AG09309 (cell line): ENCODE measurements at regions not wholly inside any gene's neighbourhood (a gene's known extent, or its start where the extent isn't known, plus 50 kb on each side); places are given as distances from the start of the nearest gene placed in this dataset.

Experiments
- DNase-seq: peaks from one replicate; pipeline ENCODE4 v3.0.0-alpha.2; 2010; ENCODE audit warnings: low read depth
- H3K4me3 ChIP-seq: 2 replicates; pipeline ENCODE4 v1.5.1; 2011; ENCODE audit warnings: mild to moderate bottlenecking, low read depth, low read length, moderate library complexity; ENCODE audit not compliant: control insufficient read depth
- CTCF ChIP-seq: IDR thresholded peaks from 2 replicates; pipeline ENCODE4 v1.5.1; 2011; ENCODE audit warnings: mild to moderate bottlenecking, low read depth, low read length, inconsistent platforms; ENCODE audit not compliant: insufficient read depth, control insufficient read depth; ENCODE audit errors: missing control alignments

GRCh38 chr5:147968855-147969254 is 62.5 kb upstream of the C5orf46 start:
- no peak for DNase-seq
- H3K4me3 ChIP-seq = no peak overlapping the region
- no peak for TF ChIP-seq CTCF

GRCh38 chr5:147966829-147967228 is 60.5 kb upstream of the C5orf46 start:
- TF ChIP-seq CTCF = no peak
- DNase-seq = no peak
- H3K4me3 ChIP-seq = no peak overlapping the region

DNA sequence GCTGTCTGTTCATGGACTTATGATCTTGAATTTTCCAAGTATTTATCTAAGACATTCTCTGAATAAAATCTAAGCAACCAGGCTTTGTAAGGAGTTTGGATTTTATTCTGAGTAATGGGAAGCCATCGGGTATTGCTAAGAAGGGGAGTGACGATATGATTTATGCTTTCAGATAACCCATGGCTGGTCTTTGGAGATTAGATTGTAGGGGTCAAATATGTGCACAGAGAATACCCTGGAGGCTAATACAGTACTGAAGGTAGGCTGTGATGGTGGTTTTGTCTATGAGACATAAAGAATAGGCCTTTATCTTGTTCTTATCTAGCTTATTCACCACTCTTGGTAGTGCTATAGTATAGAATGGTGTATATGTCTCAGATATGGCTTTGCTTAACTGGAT is 60.0 kb upstream of the C5orf46 start:
- no peak for TF ChIP-seq CTCF
- H3K4me3 ChIP-seq = no peak overlapping the region
- DNase-seq = no peak

DNA sequence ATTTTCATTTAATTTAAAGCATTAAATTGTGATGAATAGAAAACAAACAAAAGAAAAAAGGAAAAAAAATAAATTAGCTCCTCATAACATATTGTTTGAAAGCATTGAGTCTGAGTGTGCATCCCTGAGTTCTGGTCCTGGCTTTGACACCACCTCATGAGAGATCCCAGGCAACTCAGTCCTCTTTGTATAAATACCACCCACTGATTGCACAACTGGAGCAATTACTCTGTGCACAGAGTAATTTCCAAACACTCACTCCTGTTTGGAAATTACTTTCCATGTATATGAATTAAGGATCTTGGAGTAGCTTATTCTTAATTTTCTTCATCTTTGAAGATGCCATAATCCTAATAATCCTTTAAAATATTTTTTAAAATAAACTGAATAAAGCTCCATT is 59.4 kb upstream of the C5orf46 start:
- no peak overlapping the region for H3K4me3 ChIP-seq
- TF ChIP-seq CTCF = no peak
- no peak for DNase-seq

- TF ChIP-seq CTCF = no peak
- H3K4me3 ChIP-seq = no peak overlapping the region
- DNase-seq = no peak
Observed at GRCh38 chr5:147963948-147964693, 57.8 kb upstream of the C5orf46 start.

DNA sequence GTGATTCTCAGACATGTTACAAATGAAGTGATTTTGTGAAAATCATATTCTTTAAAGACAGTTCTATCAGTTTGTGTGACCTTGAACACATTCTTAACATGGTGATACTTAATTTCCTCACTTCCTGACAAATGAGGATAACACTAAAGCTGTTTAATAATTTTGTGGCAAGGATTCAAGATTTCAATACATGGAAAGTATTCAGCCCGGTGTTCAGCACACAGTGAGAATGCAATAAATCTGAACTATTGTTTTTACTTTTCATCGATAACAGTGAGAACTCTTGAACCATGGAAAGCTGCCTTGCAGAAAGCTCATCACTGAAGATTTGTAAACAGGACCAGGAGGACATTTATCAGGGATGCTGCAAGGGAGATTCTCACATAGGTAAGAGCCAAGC is 57.1 kb upstream of the C5orf46 start:
- TF ChIP-seq CTCF = no peak
- no peak for DNase-seq

More for the DNA sequence above, 57.1 kb upstream of the C5orf46 start:
- no peak overlapping the region for H3K4me3 ChIP-seq
